Activated CD4-positive, alpha-beta T cell treated with anti-CD3 and anti-CD28 coated beads for 36 hours (primary cell): ENCODE measurements at regions not wholly inside any gene's neighbourhood (a gene's known extent, or its start where the extent isn't known, plus 50 kb on each side); places are given as distances from the start of the nearest gene placed in this dataset.

ENCODE experiments used
- ATAC-seq: fragments of 200-7000 bp; cut with Tn5 transposase; one replicate; pipeline ENCODE4 v1.10.0; 2021; ENCODE audit warnings: mild to moderate bottlenecking, moderate library complexity
- CTCF ChIA-PET: fragments of 350-600 bp; sonication (Branson Sonifier 250); formaldehyde crosslinking; loops from one replicate; lab custom pipeline; 2021; ENCODE audit warnings: antibody characterized with exemption; lab: Charles Lee
- POLR2A ChIA-PET: fragments of 350-600 bp; sonication (Branson Sonifier 250); formaldehyde crosslinking; loops from one replicate; lab custom pipeline; 2021; ENCODE audit warnings: antibody characterized with exemption, inconsistent platforms; lab: Charles Lee
- DNase-seq: peaks from one replicate; pipeline ENCODE4 v3.0.0-alpha.2; 2020
- H3K27ac Mint-ChIP-seq: one replicate; pipeline ENCODE4 v1.8.0; 2021; ENCODE audit warnings: mixed read lengths
- H3K27me3 Mint-ChIP-seq: one replicate; pipeline ENCODE4 v1.8.0; 2021; ENCODE audit warnings: mixed read lengths
- H3K36me3 Mint-ChIP-seq: one replicate; pipeline ENCODE4 v1.8.0; 2021; ENCODE audit warnings: low read depth, mixed read lengths
- H3K4me1 Mint-ChIP-seq: one replicate; pipeline ENCODE4 v1.8.0; 2021; ENCODE audit warnings: mixed read lengths
- H3K4me3 Mint-ChIP-seq: one replicate; pipeline ENCODE4 v1.8.0; 2021; ENCODE audit warnings: mild to moderate bottlenecking, moderate library complexity, mixed read lengths
- H3K9me3 Mint-ChIP-seq: one replicate; pipeline ENCODE4 v1.8.0; 2021; ENCODE audit warnings: low read depth, mixed read lengths
- intact Hi-C, 2 experiments: fragments of 100-400 bp; cut with DNase I in 1 of 2; cut with micrococcal nuclease in 1 of 2; formaldehyde crosslinking; loops; one replicate each; pipeline versions ENCODE4 v1.14.2 to v1.15.1; 2022 to 2024; cut with DNase I, micrococcal nuclease

- ATAC-seq (no peak), DNase-seq (no peak)
- H3K4me3 Mint-ChIP-seq = no peak overlapping the region
- H3K36me3 Mint-ChIP-seq = no peaks in the 10 kb centered on the region
- H3K27ac Mint-ChIP-seq = no peak overlapping the region
- ChIA-PET POLR2A (no interaction called here), CTCF (no interaction called here)
- H3K4me1 Mint-ChIP-seq = no peaks in the 10 kb centered on the region
- H3K9me3 Mint-ChIP-seq = peaks cover 9% of the 10 kb centered on the region
- no peaks in the 10 kb centered on the region for H3K27me3 Mint-ChIP-seq
- intact Hi-C loops = no loop called here
Measured at GRCh38 chr14:42095155-42095554, 488.5 kb downstream of the LRFN5 start.

- Mint-ChIP-seq H3K27ac (no peak overlapping the region), H3K4me3 (no peak overlapping the region), H3K27me3 (no peaks in the 10 kb centered on the region), H3K36me3 (no peaks in the 10 kb centered on the region), H3K4me1 (no peaks in the 10 kb centered on the region), H3K9me3 (peaks cover 10% of the 10 kb centered on the region)
- CTCF ChIA-PET = no interaction called here
- no peak for ATAC-seq
- intact Hi-C loops = no loop called here
- no peak for DNase-seq
- POLR2A ChIA-PET = no interaction called here
Measured at GRCh38 chr14:42090122-42090521, 483.4 kb downstream of the LRFN5 start.

- H3K4me3 Mint-ChIP-seq = no peak overlapping the region
- no peak overlapping the region for H3K27ac Mint-ChIP-seq
- no peaks in the 10 kb centered on the region for H3K36me3 Mint-ChIP-seq
- intact Hi-C loops = no loop called here
- no peaks in the 10 kb centered on the region for H3K27me3 Mint-ChIP-seq
- DNase-seq = no peak
- ATAC-seq = no peak
- POLR2A ChIA-PET = no interaction called here
- CTCF ChIA-PET = no interaction called here
- H3K4me1 Mint-ChIP-seq = no peaks in the 10 kb centered on the region
- H3K9me3 Mint-ChIP-seq = no peaks in the 10 kb centered on the region
Measured at GRCh38 chr14:42079911-42080310, 473.2 kb downstream of the LRFN5 start.

- ATAC-seq (no peak), DNase-seq (no peak)
- CTCF ChIA-PET = no interaction called here
- no peaks in the 10 kb centered on the region for H3K36me3 Mint-ChIP-seq
- no peak overlapping the region for H3K4me3 Mint-ChIP-seq
- no peaks in the 10 kb centered on the region for H3K27me3 Mint-ChIP-seq
- intact Hi-C loops = no loop called here
- H3K9me3 Mint-ChIP-seq = no peaks in the 10 kb centered on the region
- no peak overlapping the region for H3K27ac Mint-ChIP-seq
- no peaks in the 10 kb centered on the region for H3K4me1 Mint-ChIP-seq
- POLR2A ChIA-PET = no interaction called here
Measured at GRCh38 chr14:42078345-42078744, 471.7 kb downstream of the LRFN5 start.

- no peak for DNase-seq
- Mint-ChIP-seq H3K36me3 (no peaks in the 10 kb centered on the region), H3K27me3 (no peaks in the 10 kb centered on the region), H3K4me1 (no peaks in the 10 kb centered on the region), H3K9me3 (peaks cover 11% of the 10 kb centered on the region), H3K27ac (no peak overlapping the region), H3K4me3 (no peak overlapping the region)
- intact Hi-C loops = no loop called here
- CTCF ChIA-PET = no interaction called here
- ATAC-seq = no peak
- POLR2A ChIA-PET = no interaction called here
Measured at GRCh38 chr14:42070031-42070430, 463.4 kb downstream of the LRFN5 start.

GRCh38 chr14:42057111-42057510, 450.4 kb downstream of the LRFN5 start:
- intact Hi-C loops = no loop called here
- Mint-ChIP-seq H3K9me3 (no peaks in the 10 kb centered on the region), H3K27me3 (no peaks in the 10 kb centered on the region), H3K27ac (no peak overlapping the region), H3K4me3 (no peak overlapping the region), H3K4me1 (no peaks in the 10 kb centered on the region), H3K36me3 (no peaks in the 10 kb centered on the region)
- POLR2A ChIA-PET = no interaction called here
- DNase-seq (no peak), ATAC-seq (no peak)
- CTCF ChIA-PET = no interaction called here

- intact Hi-C loops = no loop called here
- ChIA-PET POLR2A (no interaction called here), CTCF (no interaction called here)
- ATAC-seq (no peak), DNase-seq (no peak)
- no peaks in the 10 kb centered on the region for H3K36me3 Mint-ChIP-seq
- no peak overlapping the region for H3K4me3 Mint-ChIP-seq
- no peak overlapping the region for H3K27ac Mint-ChIP-seq
- no peaks in the 10 kb centered on the region for H3K27me3 Mint-ChIP-seq
- no peaks in the 10 kb centered on the region for H3K4me1 Mint-ChIP-seq
- peaks cover 2% of the 10 kb centered on the region for H3K9me3 Mint-ChIP-seq
Measured at GRCh38 chr14:42047421-42048055, 440.9 kb downstream of the LRFN5 start.

- ChIA-PET POLR2A (no interaction called here), CTCF (no interaction called here)
- Mint-ChIP-seq H3K36me3 (no peaks in the 10 kb centered on the region), H3K27ac (no peak overlapping the region), H3K9me3 (peaks cover 2% of the 10 kb centered on the region), H3K27me3 (no peaks in the 10 kb centered on the region), H3K4me1 (no peaks in the 10 kb centered on the region), H3K4me3 (no peak overlapping the region)
- intact Hi-C loops = no loop called here
- ATAC-seq (no peak), DNase-seq (no peak)
Measured at GRCh38 chr14:42045383-42045782, 438.7 kb downstream of the LRFN5 start.

GRCh38 chr14:42028607-42029006, 421.9 kb downstream of the LRFN5 start:
- intact Hi-C loops = no loop called here
- Mint-ChIP-seq H3K9me3 (peaks cover 5% of the 10 kb centered on the region), H3K4me1 (no peaks in the 10 kb centered on the region), H3K27me3 (no peaks in the 10 kb centered on the region), H3K4me3 (no peak overlapping the region), H3K27ac (no peak overlapping the region), H3K36me3 (no peaks in the 10 kb centered on the region)
- DNase-seq (no peak), ATAC-seq (no peak)
- POLR2A ChIA-PET = no interaction called here
- CTCF ChIA-PET = no interaction called here

- no peaks in the 10 kb centered on the region for H3K27me3 Mint-ChIP-seq
- no peak overlapping the region for H3K27ac Mint-ChIP-seq
- intact Hi-C loops = no loop called here
- DNase-seq (no peak), ATAC-seq (no peak)
- H3K4me1 Mint-ChIP-seq = no peaks in the 10 kb centered on the region
- H3K36me3 Mint-ChIP-seq = no peaks in the 10 kb centered on the region
- H3K4me3 Mint-ChIP-seq = no peak overlapping the region
- CTCF ChIA-PET = no interaction called here
- H3K9me3 Mint-ChIP-seq = peaks cover 5% of the 10 kb centered on the region
- POLR2A ChIA-PET = no interaction called here
Measured at GRCh38 chr14:42027271-42027670, 420.6 kb downstream of the LRFN5 start.

- peaks cover 16% of the 10 kb centered on the region for H3K9me3 Mint-ChIP-seq
- POLR2A ChIA-PET = no interaction called here
- ATAC-seq (no peak), DNase-seq (no peak)
- H3K4me3 Mint-ChIP-seq = no peak overlapping the region
- H3K27ac Mint-ChIP-seq = no peak overlapping the region
- intact Hi-C loops = no loop called here
- CTCF ChIA-PET = no interaction called here
- H3K4me1 Mint-ChIP-seq = no peaks in the 10 kb centered on the region
- no peaks in the 10 kb centered on the region for H3K27me3 Mint-ChIP-seq
- no peaks in the 10 kb centered on the region for H3K36me3 Mint-ChIP-seq
Measured at GRCh38 chr14:42023452-42023851, 416.8 kb downstream of the LRFN5 start.

GRCh38 chr14:42014301-42014700, 407.6 kb downstream of the LRFN5 start:
- no peak for ATAC-seq
- no peak overlapping the region for H3K27ac Mint-ChIP-seq
- H3K27me3 Mint-ChIP-seq = no peaks in the 10 kb centered on the region
- ChIA-PET POLR2A (no interaction called here), CTCF (no interaction called here)
- H3K36me3 Mint-ChIP-seq = no peaks in the 10 kb centered on the region
- no peak for DNase-seq
- H3K4me1 Mint-ChIP-seq = no peaks in the 10 kb centered on the region
- H3K9me3 Mint-ChIP-seq = peaks cover 7% of the 10 kb centered on the region
- H3K4me3 Mint-ChIP-seq = no peak overlapping the region
- intact Hi-C loops = no loop called here

GRCh38 chr14:42013559-42013958, 406.9 kb downstream of the LRFN5 start:
- Mint-ChIP-seq H3K9me3 (peaks cover 4% of the 10 kb centered on the region), H3K4me1 (no peaks in the 10 kb centered on the region), H3K4me3 (no peak overlapping the region), H3K27ac (no peak overlapping the region), H3K36me3 (no peaks in the 10 kb centered on the region), H3K27me3 (no peaks in the 10 kb centered on the region)
- DNase-seq (no peak), ATAC-seq (no peak)
- intact Hi-C loops = no loop called here
- POLR2A ChIA-PET = no interaction called here
- CTCF ChIA-PET = no interaction called here
